HEK293 (cell line): ENCODE measurements at regions not wholly inside any gene's neighbourhood (a gene's known extent, or its start where the extent isn't known, plus 50 kb on each side); places are given as distances from the start of the nearest gene placed in this dataset.

Source experiments
- CTCF ChIA-PET: fragments of 350-600 bp; formaldehyde crosslinking; extraction: SDS; loops from one replicate; lab custom pipeline; 2021; ENCODE audit warnings: antibody characterized with exemption; lab: Yijun Ruan, JAX
- POLR2A ChIA-PET: fragments of 300-600 bp; formaldehyde crosslinking; extraction: SDS; loops from one replicate; lab custom pipeline; 2020; ENCODE audit warnings: antibody characterized with exemption, inconsistent platforms; lab: Yijun Ruan, JAX
- H3K27ac ChIP-seq: fragments of 200-500 bp; sonication (Bioruptor generic); 2 replicates; pipeline ENCODE4 v1.5.1; 2014; ENCODE audit warnings: low read depth, low read length, control low read depth, inconsistent platforms; ENCODE audit errors: extremely low read depth
- H3K36me3 ChIP-seq, 2 experiments: fragments of 200-500 bp in 1 of 2; sonication (Bioruptor generic) in 1 of 2; 1 replicate in 1 of 2; 2 replicates in 1 of 2; pipeline ENCODE4 v1.5.1; 2014 to 2017; ENCODE audit warnings: inconsistent platforms in 2 of 2, low read length in 2 of 2; ENCODE audit not compliant: control insufficient read depth in 2 of 2, insufficient read depth in 1 of 2
- H3K4me1 ChIP-seq: fragments of 200-500 bp; sonication (Bioruptor generic); 2 replicates; pipeline ENCODE4 v1.5.1; 2014; ENCODE audit warnings: mild to moderate bottlenecking, low read length, inconsistent platforms; ENCODE audit not compliant: control insufficient read depth, insufficient read depth
- H3K4me3 ChIP-seq: 2 replicates; pipeline ENCODE4 v1.5.1; 2011; ENCODE audit warnings: low read depth, mild to moderate bottlenecking, control low read depth, low read length, moderate library complexity
- H3K9me3 ChIP-seq: fragments of 200-500 bp; sonication (Bioruptor generic); 2 replicates; pipeline ENCODE4 v1.5.1; 2014; ENCODE audit warnings: low read depth, low read length, inconsistent platforms; ENCODE audit not compliant: control insufficient read depth, insufficient read depth
- GLI2 ChIP-seq: fragments of 450-650 bp; formaldehyde crosslinking; IDR thresholded peaks from 2 replicates; pipeline ENCODE4; 2017; ENCODE audit warnings: missing biosample characterization, missing genetic modification characterization, low read depth, borderline replicate concordance
- GLIS1 ChIP-seq: fragments of 450-650 bp; formaldehyde crosslinking; IDR thresholded peaks from 2 replicates; pipeline ENCODE4 v1.5.1; 2016; ENCODE audit warnings: missing biosample characterization, missing genetic modification characterization
- YY2 ChIP-seq: fragments of 450-650 bp; formaldehyde crosslinking; IDR thresholded peaks from 2 replicates; pipeline ENCODE4 v1.5.1; 2016; ENCODE audit warnings: missing biosample characterization, missing genetic modification characterization
- ZBTB21 ChIP-seq: fragments of 450-650 bp; formaldehyde crosslinking; IDR thresholded peaks from 2 replicates; pipeline ENCODE4 v1.5.1; 2017; ENCODE audit warnings: missing biosample characterization, missing genetic modification characterization
- ZFP3 ChIP-seq: fragments of 450-650 bp; formaldehyde crosslinking; IDR thresholded peaks from 2 replicates; pipeline ENCODE4 v1.5.1; 2016; ENCODE audit warnings: low read depth, missing biosample characterization, missing genetic modification characterization
- ZNF133 ChIP-seq: fragments of 450-650 bp; formaldehyde crosslinking; IDR thresholded peaks from 2 replicates; pipeline ENCODE4 v1.5.1; 2016; ENCODE audit warnings: missing biosample characterization, missing genetic modification characterization
- ZNF146 ChIP-seq: fragments of 450-650 bp; formaldehyde crosslinking; IDR thresholded peaks from 2 replicates; pipeline ENCODE4 v1.5.1; 2016; ENCODE audit warnings: missing biosample characterization, missing genetic modification characterization
- ZNF324 ChIP-seq: fragments of 450-650 bp; formaldehyde crosslinking; IDR thresholded peaks from 2 replicates; pipeline ENCODE4 v1.5.1; 2016; ENCODE audit warnings: missing biosample characterization, missing genetic modification characterization
- ZNF341 ChIP-seq: fragments of 450-650 bp; formaldehyde crosslinking; IDR thresholded peaks from 2 replicates; pipeline ENCODE4; 2016; ENCODE audit warnings: low read depth, missing biosample characterization, missing genetic modification characterization
- ZNF354C ChIP-seq: fragments of 450-650 bp; formaldehyde crosslinking; IDR thresholded peaks from 2 replicates; pipeline ENCODE4 v1.5.1; 2016; ENCODE audit warnings: missing biosample characterization, missing genetic modification characterization, low read depth, borderline replicate concordance
- ZNF600 ChIP-seq: fragments of 450-650 bp; formaldehyde crosslinking; IDR thresholded peaks from 2 replicates; pipeline ENCODE4 v1.5.1; 2016; ENCODE audit warnings: missing biosample characterization, missing genetic modification characterization
- ZNF610 ChIP-seq: fragments of 450-650 bp; formaldehyde crosslinking; IDR thresholded peaks from 2 replicates; pipeline ENCODE4 v1.5.1; 2016; ENCODE audit warnings: missing biosample characterization, missing genetic modification characterization, borderline replicate concordance
- ZNF768 ChIP-seq: fragments of 450-650 bp; formaldehyde crosslinking; IDR thresholded peaks from 2 replicates; pipeline ENCODE4 v1.5.1; 2018; ENCODE audit warnings: missing biosample characterization, mild to moderate bottlenecking, missing genetic modification characterization
- TF ChIP-seq, protein P1 (sequence below): fragments of 450-650 bp; formaldehyde crosslinking; IDR thresholded peaks from 2 replicates; pipeline ENCODE4 v1.5.1; 2017; ENCODE audit warnings: missing biosample characterization, missing genetic modification characterization
- TF ChIP-seq, protein P2 (sequence below): fragments of 450-650 bp; formaldehyde crosslinking; IDR thresholded peaks from 2 replicates; pipeline ENCODE4; 2016; ENCODE audit warnings: missing biosample characterization, missing genetic modification characterization
- TF ChIP-seq, protein P3 (sequence below): fragments of 450-650 bp; formaldehyde crosslinking; IDR thresholded peaks from 2 replicates; pipeline ENCODE4 v1.5.1; 2016; ENCODE audit warnings: missing biosample characterization, missing genetic modification characterization
- TF ChIP-seq, protein P4 (sequence below): fragments of 450-650 bp; formaldehyde crosslinking; IDR thresholded peaks from 2 replicates; pipeline ENCODE4 v1.5.1; 2016; ENCODE audit warnings: missing biosample characterization, missing genetic modification characterization, borderline replicate concordance
- TF ChIP-seq, protein P5 (sequence below): sonication (generic); formaldehyde crosslinking; IDR thresholded peaks from 2 replicates; pipeline ENCODE4 v1.8.1; 2022; ENCODE audit warnings: mild to moderate bottlenecking, moderate library complexity, missing genetic modification reagents
- TF ChIP-seq, protein P6 (sequence below): fragments of 450-650 bp; formaldehyde crosslinking; IDR thresholded peaks from 2 replicates; pipeline ENCODE4 v1.5.1; 2016; ENCODE audit warnings: missing biosample characterization, missing genetic modification characterization, low read depth

DNA sequence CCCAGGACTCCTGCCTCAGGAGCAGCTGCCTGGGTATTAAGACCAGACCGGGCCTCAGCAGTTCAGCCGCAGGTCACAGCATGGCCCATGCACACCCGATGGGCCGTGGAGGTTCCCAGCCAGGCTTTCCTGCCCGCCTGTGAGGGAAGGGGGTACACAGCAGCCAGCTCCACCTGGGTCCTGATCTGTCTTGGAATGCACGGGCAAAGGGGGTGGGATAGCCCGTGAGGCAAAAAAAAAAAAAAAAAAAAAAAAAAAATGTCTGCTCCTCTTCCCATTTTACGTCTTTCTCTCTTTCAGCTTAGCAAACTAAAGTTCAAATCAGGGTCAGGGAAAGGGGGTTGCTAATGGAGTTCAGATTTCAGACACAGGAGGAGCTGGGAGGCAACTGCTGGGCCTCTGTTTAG, 385.2 kb downstream of the TNS1 start (continued):
- TF ChIP-seq, protein P1, sequence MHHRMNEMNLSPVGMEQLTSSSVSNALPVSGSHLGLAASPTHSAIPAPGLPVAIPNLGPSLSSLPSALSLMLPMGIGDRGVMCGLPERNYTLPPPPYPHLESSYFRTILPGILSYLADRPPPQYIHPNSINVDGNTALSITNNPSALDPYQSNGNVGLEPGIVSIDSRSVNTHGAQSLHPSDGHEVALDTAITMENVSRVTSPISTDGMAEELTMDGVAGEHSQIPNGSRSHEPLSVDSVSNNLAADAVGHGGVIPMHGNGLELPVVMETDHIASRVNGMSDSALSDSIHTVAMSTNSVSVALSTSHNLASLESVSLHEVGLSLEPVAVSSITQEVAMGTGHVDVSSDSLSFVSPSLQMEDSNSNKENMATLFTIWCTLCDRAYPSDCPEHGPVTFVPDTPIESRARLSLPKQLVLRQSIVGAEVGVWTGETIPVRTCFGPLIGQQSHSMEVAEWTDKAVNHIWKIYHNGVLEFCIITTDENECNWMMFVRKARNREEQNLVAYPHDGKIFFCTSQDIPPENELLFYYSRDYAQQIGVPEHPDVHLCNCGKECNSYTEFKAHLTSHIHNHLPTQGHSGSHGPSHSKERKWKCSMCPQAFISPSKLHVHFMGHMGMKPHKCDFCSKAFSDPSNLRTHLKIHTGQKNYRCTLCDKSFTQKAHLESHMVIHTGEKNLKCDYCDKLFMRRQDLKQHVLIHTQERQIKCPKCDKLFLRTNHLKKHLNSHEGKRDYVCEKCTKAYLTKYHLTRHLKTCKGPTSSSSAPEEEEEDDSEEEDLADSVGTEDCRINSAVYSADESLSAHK (tag by site-specific recombination) = no peak
- TF ChIP-seq, protein P2, sequence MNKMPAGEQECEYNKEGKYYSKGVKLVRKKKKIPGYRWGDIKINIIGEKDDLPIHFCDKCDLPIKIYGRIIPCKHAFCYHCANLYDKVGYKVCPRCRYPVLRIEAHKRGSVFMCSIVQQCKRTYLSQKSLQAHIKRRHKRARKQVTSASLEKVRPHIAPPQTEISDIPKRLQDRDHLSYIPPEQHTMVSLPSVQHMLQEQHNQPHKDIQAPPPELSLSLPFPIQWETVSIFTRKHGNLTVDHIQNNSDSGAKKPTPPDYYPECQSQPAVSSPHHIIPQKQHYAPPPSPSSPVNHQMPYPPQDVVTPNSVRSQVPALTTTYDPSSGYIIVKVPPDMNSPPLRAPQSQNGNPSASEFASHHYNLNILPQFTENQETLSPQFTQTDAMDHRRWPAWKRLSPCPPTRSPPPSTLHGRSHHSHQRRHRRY (tag by site-specific recombination) = no peak
- TF ChIP-seq, protein P3, sequence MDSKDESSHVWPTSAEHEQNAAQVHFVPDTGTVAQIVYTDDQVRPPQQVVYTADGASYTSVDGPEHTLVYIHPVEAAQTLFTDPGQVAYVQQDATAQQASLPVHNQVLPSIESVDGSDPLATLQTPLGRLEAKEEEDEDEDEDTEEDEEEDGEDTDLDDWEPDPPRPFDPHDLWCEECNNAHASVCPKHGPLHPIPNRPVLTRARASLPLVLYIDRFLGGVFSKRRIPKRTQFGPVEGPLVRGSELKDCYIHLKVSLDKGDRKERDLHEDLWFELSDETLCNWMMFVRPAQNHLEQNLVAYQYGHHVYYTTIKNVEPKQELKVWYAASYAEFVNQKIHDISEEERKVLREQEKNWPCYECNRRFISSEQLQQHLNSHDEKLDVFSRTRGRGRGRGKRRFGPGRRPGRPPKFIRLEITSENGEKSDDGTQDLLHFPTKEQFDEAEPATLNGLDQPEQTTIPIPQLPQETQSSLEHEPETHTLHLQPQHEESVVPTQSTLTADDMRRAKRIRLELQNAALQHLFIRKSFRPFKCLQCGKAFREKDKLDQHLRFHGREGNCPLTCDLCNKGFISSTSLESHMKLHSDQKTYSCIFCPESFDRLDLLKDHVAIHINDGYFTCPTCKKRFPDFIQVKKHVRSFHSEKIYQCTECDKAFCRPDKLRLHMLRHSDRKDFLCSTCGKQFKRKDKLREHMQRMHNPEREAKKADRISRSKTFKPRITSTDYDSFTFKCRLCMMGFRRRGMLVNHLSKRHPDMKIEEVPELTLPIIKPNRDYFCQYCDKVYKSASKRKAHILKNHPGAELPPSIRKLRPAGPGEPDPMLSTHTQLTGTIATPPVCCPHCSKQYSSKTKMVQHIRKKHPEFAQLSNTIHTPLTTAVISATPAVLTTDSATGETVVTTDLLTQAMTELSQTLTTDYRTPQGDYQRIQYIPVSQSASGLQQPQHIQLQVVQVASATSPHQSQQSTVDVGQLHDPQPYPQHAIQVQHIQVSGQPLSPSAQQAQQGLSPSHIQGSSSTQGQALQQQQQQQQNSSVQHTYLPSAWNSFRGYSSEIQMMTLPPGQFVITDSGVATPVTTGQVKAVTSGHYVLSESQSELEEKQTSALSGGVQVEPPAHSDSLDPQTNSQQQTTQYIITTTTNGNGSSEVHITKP = no peak
- TF ChIP-seq ZNF354C (tag by site-specific recombination) (no peak), ZNF324 (tag by site-specific recombination) (no peak), ZNF768 (tag by site-specific recombination) (no peak), GLIS1 (no peak), ZFP3 (no peak), ZNF133 (no peak)
- TF ChIP-seq, protein P4, sequence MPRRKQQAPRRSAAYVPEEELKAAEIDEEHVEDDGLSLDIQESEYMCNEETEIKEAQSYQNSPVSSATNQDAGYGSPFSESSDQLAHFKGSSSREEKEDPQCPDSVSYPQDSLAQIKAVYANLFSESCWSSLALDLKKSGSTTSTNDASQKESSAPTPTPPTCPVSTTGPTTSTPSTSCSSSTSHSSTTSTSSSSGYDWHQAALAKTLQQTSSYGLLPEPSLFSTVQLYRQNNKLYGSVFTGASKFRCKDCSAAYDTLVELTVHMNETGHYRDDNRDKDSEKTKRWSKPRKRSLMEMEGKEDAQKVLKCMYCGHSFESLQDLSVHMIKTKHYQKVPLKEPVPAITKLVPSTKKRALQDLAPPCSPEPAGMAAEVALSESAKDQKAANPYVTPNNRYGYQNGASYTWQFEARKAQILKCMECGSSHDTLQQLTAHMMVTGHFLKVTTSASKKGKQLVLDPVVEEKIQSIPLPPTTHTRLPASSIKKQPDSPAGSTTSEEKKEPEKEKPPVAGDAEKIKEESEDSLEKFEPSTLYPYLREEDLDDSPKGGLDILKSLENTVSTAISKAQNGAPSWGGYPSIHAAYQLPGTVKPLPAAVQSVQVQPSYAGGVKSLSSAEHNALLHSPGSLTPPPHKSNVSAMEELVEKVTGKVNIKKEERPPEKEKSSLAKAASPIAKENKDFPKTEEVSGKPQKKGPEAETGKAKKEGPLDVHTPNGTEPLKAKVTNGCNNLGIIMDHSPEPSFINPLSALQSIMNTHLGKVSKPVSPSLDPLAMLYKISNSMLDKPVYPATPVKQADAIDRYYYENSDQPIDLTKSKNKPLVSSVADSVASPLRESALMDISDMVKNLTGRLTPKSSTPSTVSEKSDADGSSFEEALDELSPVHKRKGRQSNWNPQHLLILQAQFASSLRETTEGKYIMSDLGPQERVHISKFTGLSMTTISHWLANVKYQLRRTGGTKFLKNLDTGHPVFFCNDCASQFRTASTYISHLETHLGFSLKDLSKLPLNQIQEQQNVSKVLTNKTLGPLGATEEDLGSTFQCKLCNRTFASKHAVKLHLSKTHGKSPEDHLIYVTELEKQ (tag by site-specific recombination) = no peak

DNA sequence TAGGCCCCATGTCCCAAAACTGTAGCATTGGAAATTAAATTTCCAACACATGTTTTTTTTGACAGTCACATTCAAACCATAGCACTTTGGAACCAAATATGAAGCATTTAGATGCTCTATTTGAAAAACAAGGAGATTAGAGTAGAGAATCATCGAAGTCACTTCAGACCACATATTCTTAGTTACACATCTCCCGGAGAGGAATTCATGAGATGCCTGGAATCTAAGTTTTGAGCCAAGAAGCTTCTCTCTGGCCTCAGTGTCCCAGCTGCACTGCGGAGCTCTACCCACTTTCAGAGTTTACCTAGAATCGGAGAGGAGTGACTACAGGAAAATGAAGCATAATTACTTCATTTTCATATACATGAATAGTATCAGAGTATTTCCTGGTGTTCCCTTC, 385.9 kb downstream of the TNS1 start:
- POLR2A ChIA-PET = no interaction called here
- H3K36me3 ChIP-seq = no peaks in the 10 kb centered on the region
- H3K4me3 ChIP-seq = no peak overlapping the region
- H3K4me1 ChIP-seq = 0 out of 2 replicates have a peak, but pooled peaks cover 1% of the 10 kb centered on the region
- H3K27ac ChIP-seq = no peak overlapping the region
- CTCF ChIA-PET = interaction anchor here (1.0 kb wide), 1 partner anchor 27 kb away, joined by 3 read pairs; no protein-coding TSS in a partner anchor
- TF ChIP-seq ZBTB21 (tag by site-specific recombination) (no peak), YY2 (no peak), ZNF600 (tag by site-specific recombination) (no peak), ZNF610 (tag by site-specific recombination) (no peak), ZNF341 (tag by site-specific recombination) (no peak), GLI2 (no peak), ZNF146 (tag by site-specific recombination) (no peak), GLIS1 (no peak)
- TF ChIP-seq, protein P5, sequence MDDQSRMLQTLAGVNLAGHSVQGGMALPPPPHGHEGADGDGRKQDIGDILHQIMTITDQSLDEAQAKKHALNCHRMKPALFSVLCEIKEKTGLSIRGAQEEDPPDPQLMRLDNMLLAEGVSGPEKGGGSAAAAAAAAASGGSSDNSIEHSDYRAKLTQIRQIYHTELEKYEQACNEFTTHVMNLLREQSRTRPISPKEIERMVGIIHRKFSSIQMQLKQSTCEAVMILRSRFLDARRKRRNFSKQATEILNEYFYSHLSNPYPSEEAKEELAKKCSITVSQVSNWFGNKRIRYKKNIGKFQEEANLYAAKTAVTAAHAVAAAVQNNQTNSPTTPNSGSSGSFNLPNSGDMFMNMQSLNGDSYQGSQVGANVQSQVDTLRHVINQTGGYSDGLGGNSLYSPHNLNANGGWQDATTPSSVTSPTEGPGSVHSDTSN = no peak
- TF ChIP-seq, protein P6, sequence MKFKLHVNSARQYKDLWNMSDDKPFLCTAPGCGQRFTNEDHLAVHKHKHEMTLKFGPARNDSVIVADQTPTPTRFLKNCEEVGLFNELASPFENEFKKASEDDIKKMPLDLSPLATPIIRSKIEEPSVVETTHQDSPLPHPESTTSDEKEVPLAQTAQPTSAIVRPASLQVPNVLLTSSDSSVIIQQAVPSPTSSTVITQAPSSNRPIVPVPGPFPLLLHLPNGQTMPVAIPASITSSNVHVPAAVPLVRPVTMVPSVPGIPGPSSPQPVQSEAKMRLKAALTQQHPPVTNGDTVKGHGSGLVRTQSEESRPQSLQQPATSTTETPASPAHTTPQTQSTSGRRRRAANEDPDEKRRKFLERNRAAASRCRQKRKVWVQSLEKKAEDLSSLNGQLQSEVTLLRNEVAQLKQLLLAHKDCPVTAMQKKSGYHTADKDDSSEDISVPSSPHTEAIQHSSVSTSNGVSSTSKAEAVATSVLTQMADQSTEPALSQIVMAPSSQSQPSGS (tag by site-specific recombination) = no peak
- no peaks in the 10 kb centered on the region for H3K9me3 ChIP-seq
